Mesendoderm (in vitro differentiated cells): ENCODE measurements at regions not wholly inside any gene's neighbourhood (a gene's known extent, or its start where the extent isn't known, plus 50 kb on each side); places are given as distances from the start of the nearest gene placed in this dataset.

Source experiments
- DNase-seq: peaks from one replicate; pipeline ENCODE4 v3.0.0; 2013
- H2AK5ac ChIP-seq: 2 replicates; pipeline ENCODE4 v1.6.1; 2013; ENCODE audit warnings: low read length, inconsistent platforms
- H2BK120ac ChIP-seq: 2 replicates; pipeline ENCODE4 v1.6.1; 2013; ENCODE audit warnings: low read depth, mild to moderate bottlenecking, low read length, moderate library complexity, mixed read lengths
- H2BK15ac ChIP-seq: replicated peaks from 2 replicates; pipeline ENCODE4 v1.6.1; 2013; ENCODE audit warnings: low read depth, mild to moderate bottlenecking, moderate library complexity
- H2BK5ac ChIP-seq: 2 replicates; pipeline ENCODE4 v1.6.1; 2013; ENCODE audit warnings: low read length, inconsistent platforms
- H3K18ac ChIP-seq: 2 replicates; pipeline ENCODE4 v1.6.1; 2013; ENCODE audit warnings: mild to moderate bottlenecking, low read length, mixed read lengths
- H3K23ac ChIP-seq: one replicate; pipeline ENCODE4 v1.6.1; 2013; ENCODE audit warnings: low read length
- H3K27ac ChIP-seq: 2 replicates; pipeline ENCODE4 v1.5.1; 2013; ENCODE audit warnings: low read depth, mild to moderate bottlenecking, inconsistent platforms, low read length, moderate library complexity
- H3K27me3 ChIP-seq: 2 replicates; pipeline ENCODE4 v1.6.1; 2013; ENCODE audit warnings: low read length, control low read depth, mild to moderate bottlenecking, inconsistent platforms; ENCODE audit not compliant: insufficient read depth, poor library complexity
- H3K36me3 ChIP-seq: 2 replicates; pipeline ENCODE4 v1.6.1; 2013; ENCODE audit warnings: low read length, inconsistent platforms; ENCODE audit not compliant: control insufficient read depth, insufficient read depth
- H3K4ac ChIP-seq: one replicate; pipeline ENCODE4 v1.6.1; 2013; ENCODE audit warnings: low read depth, mild to moderate bottlenecking, low read length, moderate library complexity
- H3K4me1 ChIP-seq: 2 replicates; pipeline ENCODE4 v1.6.1; 2013; ENCODE audit warnings: low read depth, low read length, inconsistent platforms; ENCODE audit not compliant: control insufficient read depth
- H3K4me2 ChIP-seq: 2 replicates; pipeline ENCODE4 v1.6.1; 2013; ENCODE audit warnings: low read length
- H3K4me3 ChIP-seq: 2 replicates; pipeline ENCODE4 v1.5.1; 2013; ENCODE audit warnings: mild to moderate bottlenecking, low read length
- H3K56ac ChIP-seq: one replicate; pipeline ENCODE4 v1.6.1; 2013; ENCODE audit warnings: low read length
- H3K79me1 ChIP-seq: 2 replicates; pipeline ENCODE4 v1.6.1; 2013; ENCODE audit warnings: low read length, inconsistent platforms
- H3K79me2 ChIP-seq: 2 replicates; pipeline ENCODE4 v1.6.1; 2013; ENCODE audit warnings: mild to moderate bottlenecking, low read length; ENCODE audit not compliant: control insufficient read depth, insufficient read depth
- H3K9ac ChIP-seq: 2 replicates; pipeline ENCODE4 v1.6.1; 2013; ENCODE audit warnings: low read length, inconsistent platforms
- H4K5ac ChIP-seq: one replicate; pipeline ENCODE4 v1.6.1; 2013; ENCODE audit warnings: low read length
- H4K8ac ChIP-seq: one replicate; pipeline ENCODE4 v1.6.1; 2013; ENCODE audit warnings: low read depth, mild to moderate bottlenecking, control low read depth, low read length, moderate library complexity
- WGBS: extraction: QIAGEN DNeasy Blood & Tissue Kit; methylation state at CpG from one replicate; pipeline ENCODE4 v1.1.7; 2013; ENCODE audit warnings: low lambda C conversion rate, missing lambda C conversion rate; ENCODE audit not compliant: insufficient coverage; ENCODE audit errors: extremely low coverage; 5-methylcytosine and 5-hydroxymethylcytosine counted together

DNA sequence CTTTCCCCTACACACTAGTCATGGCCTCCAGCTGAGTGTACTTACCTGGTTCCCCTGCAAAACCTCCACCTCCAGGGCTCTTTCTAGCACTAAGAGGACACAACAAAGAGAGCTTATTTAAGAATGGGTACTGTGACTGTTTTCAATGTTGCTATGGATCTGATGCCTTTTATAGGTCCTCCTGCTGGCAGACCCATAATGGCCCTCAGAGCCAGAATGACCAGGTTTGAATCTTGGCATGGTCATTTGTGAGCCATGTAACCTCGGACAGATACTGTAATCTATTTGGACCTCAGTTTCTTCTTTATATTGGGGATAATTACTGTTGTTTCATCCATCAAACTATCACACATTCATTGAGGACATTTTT lies 137.6 kb upstream of the USP24 start:
- H3K4me2 ChIP-seq, result no peak overlapping the region
- H2BK120ac ChIP-seq, result no peak overlapping the region
- H3K56ac ChIP-seq, result no peak overlapping the region
- H2BK5ac ChIP-seq, result no peak overlapping the region
- no peaks in the 10 kb centered on the region for H3K79me2 ChIP-seq
- H3K18ac ChIP-seq, result no peak overlapping the region
- no peak overlapping the region for H4K5ac ChIP-seq
- no peak overlapping the region for H3K4ac ChIP-seq
- no peak overlapping the region for H3K9ac ChIP-seq
- DNase-seq, result no peak
- no peak overlapping the region for H3K27ac ChIP-seq
- H3K23ac ChIP-seq, result no peak overlapping the region
- no peaks in the 10 kb centered on the region for H3K79me1 ChIP-seq
- no peak overlapping the region for H2BK15ac ChIP-seq
- no peak overlapping the region for H3K4me3 ChIP-seq
- H3K27me3 ChIP-seq, result no peaks in the 10 kb centered on the region
- H3K36me3 ChIP-seq, result no peaks in the 10 kb centered on the region
- H3K4me1 ChIP-seq, result no peaks in the 10 kb centered on the region
- no CpG with 5 or more reads among the region's 1 CpG for WGBS
- no peak overlapping the region for H4K8ac ChIP-seq
- no peak overlapping the region for H2AK5ac ChIP-seq

DNA sequence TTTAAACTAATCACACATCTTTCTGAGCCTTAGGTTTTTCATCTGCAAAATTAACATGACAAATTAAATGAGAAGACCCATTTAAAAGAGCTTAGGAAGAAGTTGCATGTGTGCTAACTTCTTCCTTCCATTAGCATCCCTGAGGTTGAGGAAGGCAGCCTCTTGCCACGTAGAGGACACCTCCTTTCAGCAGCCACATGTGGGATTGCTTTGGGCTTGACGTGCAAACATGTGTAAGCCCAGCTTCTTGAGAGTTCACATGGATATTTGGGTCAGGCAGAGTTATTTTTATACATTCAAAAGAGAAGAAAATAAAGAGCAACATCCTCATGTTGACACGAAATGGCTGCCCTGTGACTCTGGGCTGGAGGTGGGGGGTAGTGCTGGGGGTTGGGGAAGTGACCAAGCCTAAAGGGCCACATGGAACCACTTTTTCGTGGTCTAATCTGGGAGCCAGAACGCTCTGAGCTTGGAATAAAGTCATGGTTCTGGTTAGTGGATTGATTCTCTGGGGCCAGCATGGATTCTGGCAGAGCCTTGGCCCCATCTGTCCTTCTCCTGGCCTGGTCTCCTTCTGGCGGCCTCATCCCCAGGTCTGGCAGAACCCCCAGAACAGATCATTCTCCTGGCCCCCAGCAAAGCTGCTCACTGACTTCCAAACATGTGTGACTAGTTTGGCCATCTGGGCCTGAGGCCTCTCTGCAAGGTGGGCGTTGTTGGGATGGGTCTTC lies 137.1 kb upstream of the USP24 start:
- Histone ChIP-seq H3K36me3 (no peaks in the 10 kb centered on the region), H3K4me2 (no peak overlapping the region), H3K4me1 (no peaks in the 10 kb centered on the region), H2BK120ac (no peak overlapping the region), H2BK15ac (no peak overlapping the region), H3K18ac (no peak overlapping the region), H3K4me3 (no peak overlapping the region), H3K27ac (no peak overlapping the region), H3K9ac (no peak overlapping the region), H2AK5ac (no peak overlapping the region), H3K79me2 (no peaks in the 10 kb centered on the region), H4K5ac (no peak overlapping the region), H3K27me3 (no peaks in the 10 kb centered on the region), H4K8ac (no peak overlapping the region), H2BK5ac (no peak overlapping the region), H3K56ac (no peak overlapping the region), H3K23ac (no peak overlapping the region), H3K4ac (no peak overlapping the region), H3K79me1 (no peaks in the 10 kb centered on the region)
- WGBS, result no CpG with 5 or more reads among the region's 7 CpGs
- no peak for DNase-seq

DNA sequence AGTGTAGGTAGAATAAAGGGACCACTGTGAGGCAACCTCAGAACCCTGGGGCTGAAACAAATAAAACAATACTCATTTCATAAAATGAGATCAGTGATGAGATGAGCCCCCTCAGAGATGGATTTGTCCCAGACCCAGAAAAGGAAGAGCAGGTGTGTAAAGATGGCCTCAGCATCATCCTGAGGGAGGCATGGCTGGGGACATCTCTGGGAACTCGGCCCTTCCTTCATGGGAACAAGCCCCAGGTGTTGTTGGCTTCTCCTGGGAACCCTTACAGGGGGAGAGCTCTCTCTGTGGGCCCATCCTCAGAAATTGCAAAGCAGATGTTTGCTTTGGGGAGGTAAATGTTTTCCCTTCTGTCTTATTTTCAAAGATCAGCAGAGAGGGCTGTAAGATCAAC lies 133.2 kb upstream of the USP24 start:
- Histone ChIP-seq H3K79me2 (no peaks in the 10 kb centered on the region), H3K4me2 (no peak overlapping the region), H3K4me1 (no peaks in the 10 kb centered on the region), H2BK15ac (no peak overlapping the region), H4K8ac (no peak overlapping the region), H3K23ac (no peak overlapping the region), H4K5ac (no peak overlapping the region), H3K56ac (no peak overlapping the region), H3K4ac (no peak overlapping the region), H3K27ac (no peak overlapping the region), H3K27me3 (no peaks in the 10 kb centered on the region), H2BK120ac (no peak overlapping the region), H3K4me3 (no peak overlapping the region), H2BK5ac (no peak overlapping the region), H3K36me3 (no peaks in the 10 kb centered on the region), H3K9ac (no peak overlapping the region), H3K79me1 (no peaks in the 10 kb centered on the region), H2AK5ac (no peak overlapping the region), H3K18ac (no peak overlapping the region)
- DNase-seq, result no peak
- no CpG with 5 or more reads among the region's 1 CpG for WGBS

DNA sequence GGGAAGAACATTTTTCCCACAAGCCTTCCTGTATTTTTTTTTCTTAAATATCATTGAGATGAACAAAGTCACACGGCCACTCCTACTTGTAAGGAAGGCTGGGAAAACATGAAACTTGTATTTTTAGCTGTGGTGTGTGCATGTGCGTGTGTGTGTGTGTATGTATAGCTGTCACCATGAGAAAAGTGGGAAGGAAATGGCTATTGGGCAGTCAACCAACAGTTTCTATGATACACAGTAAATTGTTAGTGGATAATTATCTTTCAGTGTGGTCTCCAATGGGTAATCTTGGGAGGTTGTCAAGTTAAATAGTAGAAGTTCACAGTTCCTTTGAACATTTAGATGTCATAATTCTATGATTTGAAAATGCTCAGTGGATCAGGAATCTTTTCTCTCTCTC lies 132.7 kb upstream of the USP24 start:
- no peak overlapping the region for H4K5ac ChIP-seq
- H3K23ac ChIP-seq, result no peak overlapping the region
- no peaks in the 10 kb centered on the region for H3K79me2 ChIP-seq
- no peaks in the 10 kb centered on the region for H3K79me1 ChIP-seq
- no peak overlapping the region for H3K4me3 ChIP-seq
- no peak for DNase-seq
- H3K4ac ChIP-seq, result no peak overlapping the region
- H3K27ac ChIP-seq, result no peak overlapping the region
- H2BK5ac ChIP-seq, result no peak overlapping the region
- WGBS, result no CpG with 5 or more reads among the region's 2 CpGs
- H3K9ac ChIP-seq, result no peak overlapping the region
- no peak overlapping the region for H2AK5ac ChIP-seq
- H2BK15ac ChIP-seq, result no peak overlapping the region
- H3K56ac ChIP-seq, result no peak overlapping the region
- H2BK120ac ChIP-seq, result no peak overlapping the region
- no peaks in the 10 kb centered on the region for H3K4me1 ChIP-seq
- no peak overlapping the region for H3K18ac ChIP-seq
- no peaks in the 10 kb centered on the region for H3K36me3 ChIP-seq
- no peaks in the 10 kb centered on the region for H3K27me3 ChIP-seq
- no peak overlapping the region for H3K4me2 ChIP-seq
- H4K8ac ChIP-seq, result no peak overlapping the region

DNA sequence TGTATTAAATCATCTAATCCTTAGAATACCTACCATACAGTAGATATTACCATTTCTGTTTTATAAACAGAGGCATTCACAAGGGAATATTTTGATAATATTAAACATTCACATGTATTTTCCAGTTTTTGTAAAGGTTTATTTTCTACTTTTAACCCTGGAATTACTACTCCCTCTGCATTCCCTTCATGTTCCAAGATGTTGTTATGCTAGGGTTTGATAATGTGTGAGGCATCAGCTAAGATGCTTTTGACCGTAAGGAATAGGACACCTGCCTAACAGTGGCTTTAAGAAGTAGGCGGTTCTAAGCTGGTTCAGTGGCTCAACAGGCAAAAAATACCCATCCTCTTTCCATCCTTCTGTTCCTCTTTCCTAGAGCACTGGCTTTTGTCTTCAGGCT lies 131.9 kb upstream of the USP24 start:
- no peak overlapping the region for H3K18ac ChIP-seq
- H3K79me2 ChIP-seq, result no peaks in the 10 kb centered on the region
- no peaks in the 10 kb centered on the region for H3K79me1 ChIP-seq
- no peak for DNase-seq
- H3K9ac ChIP-seq, result no peak overlapping the region
- H2BK15ac ChIP-seq, result no peak overlapping the region
- H3K23ac ChIP-seq, result no peak overlapping the region
- H3K4me1 ChIP-seq, result no peaks in the 10 kb centered on the region
- no peak overlapping the region for H4K8ac ChIP-seq
- H3K56ac ChIP-seq, result no peak overlapping the region
- H3K4ac ChIP-seq, result no peak overlapping the region
- H3K27me3 ChIP-seq, result no peaks in the 10 kb centered on the region
- no peak overlapping the region for H2AK5ac ChIP-seq
- no peak overlapping the region for H2BK120ac ChIP-seq
- H3K4me3 ChIP-seq, result no peak overlapping the region
- no peaks in the 10 kb centered on the region for H3K36me3 ChIP-seq
- H3K27ac ChIP-seq, result no peak overlapping the region
- WGBS, result no CpG with 5 or more reads among the region's 2 CpGs
- no peak overlapping the region for H3K4me2 ChIP-seq
- no peak overlapping the region for H4K5ac ChIP-seq
- no peak overlapping the region for H2BK5ac ChIP-seq

DNA sequence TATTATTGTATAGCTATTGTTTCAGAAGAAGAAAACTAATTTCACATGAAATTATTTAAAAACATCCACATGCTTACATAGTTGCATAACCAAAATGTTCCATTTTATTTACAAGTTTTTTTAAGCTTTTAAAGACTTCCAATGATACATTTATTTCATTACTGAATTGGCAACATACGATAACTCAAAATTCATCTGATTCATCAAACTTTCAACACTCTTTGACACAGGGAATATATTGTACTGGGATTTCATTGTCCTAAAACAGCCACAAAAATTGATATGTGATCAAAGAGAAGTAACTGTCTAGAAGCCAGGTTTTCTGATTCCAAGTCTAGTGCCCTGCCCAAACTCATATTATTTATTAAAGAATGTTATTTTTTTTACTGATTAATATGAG lies 131.4 kb upstream of the USP24 start:
- H3K9ac ChIP-seq, result no peak overlapping the region
- no peak overlapping the region for H3K27ac ChIP-seq
- no peaks in the 10 kb centered on the region for H3K27me3 ChIP-seq
- no peaks in the 10 kb centered on the region for H3K4me1 ChIP-seq
- no peak for DNase-seq
- H3K18ac ChIP-seq, result no peak overlapping the region
- H2BK15ac ChIP-seq, result no peak overlapping the region
- H3K4me2 ChIP-seq, result no peak overlapping the region
- no peak overlapping the region for H2AK5ac ChIP-seq
- H2BK5ac ChIP-seq, result no peak overlapping the region
- H3K79me2 ChIP-seq, result no peaks in the 10 kb centered on the region
- 100% methylated on average over 1 of the region's 1 CpG for WGBS
- H2BK120ac ChIP-seq, result no peak overlapping the region
- H3K36me3 ChIP-seq, result no peaks in the 10 kb centered on the region
- H3K4ac ChIP-seq, result no peak overlapping the region
- H3K56ac ChIP-seq, result no peak overlapping the region
- H3K79me1 ChIP-seq, result no peaks in the 10 kb centered on the region
- no peak overlapping the region for H4K8ac ChIP-seq
- H4K5ac ChIP-seq, result no peak overlapping the region
- no peak overlapping the region for H3K23ac ChIP-seq
- no peak overlapping the region for H3K4me3 ChIP-seq
